Gastroesophageal sphincter (tissue), 4 donors: ENCODE measurements at regions not wholly inside any gene's neighbourhood (a gene's known extent, or its start where the extent isn't known, plus 50 kb on each side); places are given as distances from the start of the nearest gene placed in this dataset.
"Not testable (repeated sequence)": the region's sequence is repeated elsewhere in the genome, so short reads cannot be mapped to it uniquely, and the experiment has no call there.

Source experiments
- ATAC-seq: fragments of 150-250 bp; one replicate; pipeline ENCODE4 v1.9.1; 2016; ENCODE audit warnings: mild to moderate bottlenecking, moderate library complexity
- H3K27ac ChIP-seq, 4 donors: fragments of 200-600 bp; sonication (generic) in 3 of 4; 1 replicate in 3 of 4; 2 replicates in 1 of 4; pipeline ENCODE4 v1.5.1; 2016 to 2019
- H3K27me3 ChIP-seq: fragments of 200-600 bp; sonication (generic); one replicate; pipeline ENCODE4 v1.5.1; 2019
- H3K36me3 ChIP-seq, 2 donors: fragments of 200-600 bp; sonication (generic); one replicate each; pipeline ENCODE4 v1.5.1; 2019; ENCODE audit warnings: control low read depth in 1 of 2
- H3K4me1 ChIP-seq, 3 donors: fragments of 200-600 bp; sonication (generic); 1 replicate in 2 of 3; 2 replicates in 1 of 3; pipeline ENCODE4 v1.5.1; 2016 to 2019; ENCODE audit warnings: control low read depth in 2 of 3
- H3K4me3 ChIP-seq, 2 donors: fragments of 200-600 bp; sonication (generic); one replicate each; pipeline ENCODE4 v1.5.1; 2019; ENCODE audit warnings: mild to moderate bottlenecking in 1 of 2, moderate library complexity in 1 of 2
- H3K9me3 ChIP-seq, 3 donors: fragments of 200-600 bp; sonication (generic); one replicate each; pipeline ENCODE4 v1.5.1; 2017 to 2019; ENCODE audit warnings: control low read depth in 2 of 3
- WGBS, 2 donors: methylation state at CpG; one replicate each; pipeline ENCODE4 v1.1.5; 2018; ENCODE audit warnings: low coverage in 1 of 2; 5-methylcytosine and 5-hydroxymethylcytosine counted together

DNA sequence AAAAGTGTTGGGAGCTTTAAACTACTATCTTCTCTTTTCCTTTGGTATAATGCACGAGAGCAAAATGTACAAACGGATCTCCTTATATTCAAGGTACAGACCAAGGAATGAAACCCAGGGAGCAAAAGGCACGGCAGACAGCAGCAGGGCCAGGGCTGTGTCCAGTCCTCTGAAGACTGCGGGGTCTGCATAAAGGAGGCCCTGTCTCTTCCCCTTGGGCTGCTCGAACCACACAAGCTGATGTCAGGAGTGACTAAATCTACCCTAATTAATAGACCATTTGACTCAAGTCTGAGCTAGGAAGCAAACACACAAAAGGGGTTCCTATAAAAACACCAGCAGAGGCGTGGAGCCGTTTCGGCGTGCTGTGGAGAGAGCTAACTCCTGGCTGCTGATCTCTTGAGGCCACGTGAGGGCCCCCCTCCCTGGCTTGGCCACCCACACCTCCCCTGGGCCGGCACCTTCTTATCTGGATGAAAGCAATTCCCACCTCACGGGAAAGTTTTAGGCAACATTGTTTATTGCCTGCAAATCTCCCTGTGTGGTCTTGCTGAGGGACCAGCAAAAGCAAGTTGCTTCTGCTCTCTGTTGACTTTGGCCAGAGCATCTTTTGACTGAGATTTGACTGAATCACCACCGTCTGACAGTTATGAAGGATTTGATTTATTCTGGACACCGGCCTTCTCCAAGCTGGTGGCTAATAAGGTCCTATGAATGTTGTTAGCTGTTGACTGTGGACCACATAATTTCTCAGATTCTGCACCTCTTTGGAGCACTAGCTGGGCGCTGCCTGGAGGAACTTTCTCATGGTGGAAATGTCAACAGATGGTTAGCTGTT is 183.5 kb downstream of the LMLN start:
- not testable (repeated sequence) for H3K4me3 ChIP-seq, H3K27me3 ChIP-seq, H3K9me3 ChIP-seq, H3K36me3 ChIP-seq, H3K4me1 ChIP-seq, ATAC-seq, H3K27ac ChIP-seq
- WGBS, 2 donors = 83 to 85% methylated on average over 8 to 9 of the region's 15 CpGs

DNA sequence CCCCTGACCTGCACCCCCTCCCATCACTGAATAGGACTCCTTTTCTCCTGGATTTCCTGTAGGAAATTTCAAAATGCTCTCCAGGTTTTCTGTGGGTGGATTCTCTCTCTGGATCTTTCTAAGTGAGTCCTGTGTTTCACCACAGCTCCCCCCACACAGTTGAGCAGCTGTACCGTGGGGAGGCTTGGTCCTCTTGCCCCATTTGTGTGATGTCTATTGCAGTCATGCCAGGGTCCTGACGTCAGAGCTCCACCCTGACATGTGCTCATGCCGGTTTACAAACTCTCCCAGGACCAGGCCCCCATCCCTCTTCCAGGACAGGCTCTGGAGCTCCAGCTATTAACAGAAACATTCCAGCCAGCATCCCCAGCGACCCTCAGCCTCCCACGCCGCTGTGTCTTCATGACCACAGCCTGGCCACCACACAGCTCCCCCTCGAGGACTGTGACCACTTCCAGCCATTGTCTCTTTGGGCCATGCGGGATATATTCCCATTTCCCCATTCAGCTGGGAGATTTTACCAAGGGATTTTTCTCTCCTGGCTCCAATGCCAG is 185.3 kb downstream of the LMLN start:
- ATAC-seq = peak; percentile 92
- not testable (repeated sequence) for H3K36me3 ChIP-seq, H3K27me3 ChIP-seq, H3K4me3 ChIP-seq, H3K9me3 ChIP-seq, H3K4me1 ChIP-seq
- WGBS, 2 donors = 3% methylated on average over 3 of the region's 8 CpGs; no CpG with 5 or more reads in 1 of the 2 donors
- H3K27ac ChIP-seq = peak overlapping the region in 1 of 4 donors; percentile 17

DNA sequence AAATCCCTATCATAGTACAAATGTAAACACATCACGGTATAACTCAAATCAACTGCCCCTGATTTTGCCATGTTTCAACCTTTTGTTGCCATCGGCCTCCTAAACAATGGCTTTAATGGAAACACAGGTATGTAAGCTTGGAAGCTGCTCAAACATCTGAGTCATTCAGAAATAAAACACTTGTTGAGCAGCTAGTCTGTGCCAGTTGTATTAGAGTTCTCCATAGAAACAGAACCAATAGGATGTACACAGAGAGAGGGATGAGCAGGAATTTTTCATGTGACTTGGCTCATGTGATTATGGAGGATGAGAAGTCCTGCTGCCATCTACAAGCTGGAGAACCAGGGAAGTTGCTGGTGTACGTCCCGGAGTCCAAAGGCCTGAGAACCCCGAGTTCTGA is 186.1 kb downstream of the LMLN start:
- H3K27me3 ChIP-seq, ATAC-seq, H3K4me1 ChIP-seq, H3K36me3 ChIP-seq, H3K9me3 ChIP-seq, H3K4me3 ChIP-seq: not testable (repeated sequence)
- peak overlapping the region in 1 of 4 donors; percentile 17 for H3K27ac ChIP-seq
- WGBS, 2 donors = 41 to 68% methylated on average over 3 of the region's 5 CpGs

DNA sequence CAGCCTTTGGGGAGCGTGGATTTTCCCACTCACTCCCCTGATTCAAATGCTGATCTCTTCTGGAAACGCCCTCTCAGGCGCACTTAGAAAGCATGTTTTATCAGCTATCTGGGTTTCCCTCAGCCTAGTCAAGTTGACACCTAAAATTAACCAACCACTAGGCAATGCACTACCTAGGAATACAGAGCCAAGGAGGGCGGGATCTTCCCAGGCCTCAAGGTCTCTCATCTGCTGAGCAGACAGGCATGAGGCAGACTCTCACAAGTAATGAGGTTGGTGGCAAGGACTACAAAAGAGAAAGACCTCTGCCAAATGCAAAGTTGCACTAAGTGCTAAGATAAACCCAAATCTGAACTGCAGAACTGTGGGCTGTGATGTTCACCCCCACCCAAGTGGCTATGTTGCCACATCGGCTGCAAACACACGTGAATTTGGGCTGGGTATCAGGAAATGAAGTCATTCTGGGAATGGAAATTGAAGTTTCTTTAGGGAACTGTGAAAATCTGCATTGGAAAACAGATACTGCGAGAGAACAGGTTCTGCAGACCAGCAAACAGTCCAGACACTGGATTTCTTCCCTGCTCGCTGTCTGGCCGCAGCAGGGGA is 186.6 kb downstream of the LMLN start:
- H3K27me3 ChIP-seq, H3K4me3 ChIP-seq, H3K4me1 ChIP-seq, H3K36me3 ChIP-seq, H3K9me3 ChIP-seq: not testable (repeated sequence)
- ATAC-seq = peak; percentile 22
- H3K27ac ChIP-seq = peak overlapping the region in 1 of 4 donors; percentile 17
- WGBS, 2 donors = 90% methylated on average over 6 of the region's 9 CpGs; no CpG with 5 or more reads in 1 of the 2 donors

DNA sequence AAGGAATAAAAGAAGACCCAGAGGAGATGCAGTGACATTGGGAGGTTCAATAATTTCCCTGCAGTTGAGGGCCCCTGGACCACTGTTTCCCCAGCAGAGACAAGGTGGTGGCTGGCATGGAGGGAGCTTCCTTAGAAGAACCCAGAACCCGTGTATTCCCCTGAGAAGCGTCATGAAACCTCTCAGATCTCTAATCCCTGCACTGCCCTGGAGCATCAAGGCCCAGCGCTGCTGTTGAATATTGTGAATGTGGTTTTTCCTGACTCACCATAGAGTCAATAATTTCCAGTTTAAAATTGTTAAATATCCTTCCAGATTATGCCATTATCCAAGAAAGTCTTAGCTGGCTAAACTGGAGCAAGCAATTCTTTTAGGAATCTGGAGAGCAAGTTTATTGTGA is 187.2 kb downstream of the LMLN start:
- ATAC-seq, H3K4me1 ChIP-seq: not testable (repeated sequence)
- WGBS, 2 donors = 100% methylated on average over 1 of the region's 3 CpGs; no CpG with 5 or more reads in 1 of the 2 donors

DNA sequence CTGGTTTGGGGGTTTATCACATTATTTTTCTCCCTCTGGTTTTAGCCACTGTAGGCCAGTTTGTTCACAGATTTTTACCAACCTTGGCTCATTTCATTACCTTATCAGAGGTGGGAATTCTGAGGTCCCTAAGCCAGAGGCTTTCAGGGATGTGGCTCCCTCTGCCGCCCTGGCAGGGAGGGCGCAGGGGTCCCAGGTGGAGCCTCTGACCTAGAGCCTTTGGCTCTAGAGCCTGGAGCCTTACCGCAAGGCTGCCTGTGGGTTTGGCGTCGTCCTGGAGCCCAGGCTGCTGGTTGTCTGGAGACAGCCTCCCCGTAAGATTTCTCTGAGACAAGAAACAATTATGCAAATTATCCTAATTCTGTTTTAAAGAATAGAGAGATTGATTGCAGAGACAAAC is 188.0 kb downstream of the LMLN start:
- not testable (repeated sequence) for ATAC-seq, H3K36me3 ChIP-seq, H3K4me1 ChIP-seq, H3K4me3 ChIP-seq, H3K27me3 ChIP-seq, H3K9me3 ChIP-seq, H3K27ac ChIP-seq
- 60% methylated on average over 1 of the region's 6 CpGs; no CpG with 5 or more reads in 1 of the 2 donors for WGBS, 2 donors

More for the DNA sequence above, 187.2 kb downstream of the LMLN start:
- not testable (repeated sequence) for H3K36me3 ChIP-seq, H3K27me3 ChIP-seq, H3K27ac ChIP-seq, H3K4me3 ChIP-seq, H3K9me3 ChIP-seq

DNA sequence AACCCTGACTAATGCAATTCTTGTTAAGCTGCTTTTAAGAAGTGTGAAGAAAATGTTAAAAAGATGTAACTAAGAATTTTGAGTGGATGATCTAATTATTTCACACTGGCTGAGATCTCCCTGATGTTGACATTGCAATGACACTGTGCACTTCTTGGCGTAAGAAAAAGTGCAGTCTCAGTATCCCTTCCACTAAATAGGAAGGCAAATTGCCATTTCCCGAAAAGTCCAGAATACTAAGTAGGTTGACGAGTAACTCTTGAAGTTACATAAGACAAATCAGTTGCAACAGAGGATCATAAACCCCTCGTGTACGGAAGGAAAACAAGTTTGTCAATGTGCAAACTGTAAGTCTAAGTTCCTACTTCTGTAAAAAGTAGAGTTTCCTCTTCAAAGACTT is 189.9 kb downstream of the LMLN start:
- H3K27ac ChIP-seq, H3K4me1 ChIP-seq: not testable (repeated sequence)

DNA sequence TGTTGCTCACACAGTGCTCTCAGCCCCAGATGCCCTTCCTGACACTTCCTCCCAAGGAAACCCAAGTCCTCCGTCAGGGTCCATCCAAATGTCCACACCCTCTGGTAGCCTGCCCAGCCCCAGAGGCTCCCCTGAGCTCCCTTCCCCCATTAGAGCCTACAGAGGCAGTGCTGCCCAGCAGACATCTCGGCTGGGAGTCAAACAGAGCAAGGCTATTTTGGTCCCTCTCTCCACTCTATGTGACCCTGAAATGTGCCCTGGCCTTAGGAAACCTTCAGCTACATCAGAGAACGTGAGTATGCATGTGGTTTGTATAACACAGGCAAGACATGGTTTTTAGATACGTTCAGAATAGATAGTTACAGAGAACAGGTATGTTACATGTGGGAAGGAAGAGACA is 191.8 kb downstream of the LMLN start:
- not testable (repeated sequence) for H3K36me3 ChIP-seq, H3K4me1 ChIP-seq, ATAC-seq, H3K27me3 ChIP-seq, H3K9me3 ChIP-seq, H3K27ac ChIP-seq, H3K4me3 ChIP-seq
- no CpG with 5 or more reads among the region's 4 CpGs for WGBS, 2 donors

More for the DNA sequence above, 189.9 kb downstream of the LMLN start:
- 54% methylated on average over 5 of the region's 5 CpGs; no CpG with 5 or more reads in 1 of the 2 donors for WGBS, 2 donors
- H3K9me3 ChIP-seq, H3K36me3 ChIP-seq, H3K4me3 ChIP-seq, H3K27me3 ChIP-seq: not testable (repeated sequence)
- ATAC-seq = peak; percentile 54

DNA sequence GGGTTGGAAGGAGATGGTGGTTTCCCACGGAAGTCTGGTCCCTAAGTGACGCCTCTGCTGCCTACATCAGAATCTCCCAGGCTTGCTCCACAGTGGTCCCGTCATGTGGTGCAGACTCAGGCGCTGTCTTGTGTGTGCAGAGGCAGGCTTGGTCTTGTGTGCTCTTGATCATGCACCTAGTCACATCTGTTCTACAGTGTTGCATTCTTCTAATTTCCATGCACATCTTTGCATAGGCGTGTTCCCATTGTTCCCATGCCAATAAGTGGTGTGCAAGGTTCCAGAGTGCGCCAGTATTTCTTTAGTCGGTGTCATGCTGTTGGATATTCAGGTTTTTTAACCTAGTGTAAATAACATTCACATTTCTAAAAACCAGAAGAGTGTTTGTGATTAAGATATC is 195.8 kb downstream of the LMLN start:
- not testable (repeated sequence) for H3K4me3 ChIP-seq, ATAC-seq, H3K4me1 ChIP-seq, H3K27me3 ChIP-seq, H3K27ac ChIP-seq, H3K9me3 ChIP-seq, H3K36me3 ChIP-seq
- WGBS, 2 donors = no CpG with 5 or more reads among the region's 7 CpGs

DNA sequence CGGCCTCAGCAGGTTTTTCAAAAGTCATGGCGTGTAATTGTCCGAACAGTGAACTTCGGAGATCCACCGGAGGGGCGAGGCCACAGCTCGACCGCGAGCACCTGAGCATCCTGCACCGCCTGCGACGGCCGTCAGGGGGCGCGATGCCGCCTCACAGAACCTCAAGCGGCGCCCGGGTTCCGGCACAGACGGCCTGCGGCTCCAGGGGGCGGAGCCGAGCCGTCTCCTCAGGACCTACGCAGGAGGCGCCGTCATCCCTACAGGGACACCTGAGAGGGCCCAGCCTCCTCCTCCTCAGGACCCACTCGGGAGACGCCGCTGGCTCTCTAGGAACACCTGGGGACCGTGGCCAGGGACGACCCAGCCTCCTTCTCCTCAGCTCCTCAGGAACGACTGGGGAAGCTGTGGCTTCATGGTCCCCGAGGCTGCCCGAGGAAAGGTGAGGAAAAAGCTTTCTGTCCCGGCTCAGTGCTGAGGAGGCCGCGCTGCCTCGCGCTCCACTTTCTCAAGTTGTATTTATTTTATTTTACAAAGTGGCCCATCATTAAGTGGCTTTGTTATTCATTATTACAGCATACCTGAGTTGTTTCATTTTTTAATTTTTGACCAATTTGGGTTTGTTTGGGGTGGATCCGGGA is 197.3 kb downstream of the LMLN start:
- no CpG with 5 or more reads among the region's 42 CpGs for WGBS, 2 donors
- H3K36me3 ChIP-seq = not testable (repeated sequence)

DNA sequence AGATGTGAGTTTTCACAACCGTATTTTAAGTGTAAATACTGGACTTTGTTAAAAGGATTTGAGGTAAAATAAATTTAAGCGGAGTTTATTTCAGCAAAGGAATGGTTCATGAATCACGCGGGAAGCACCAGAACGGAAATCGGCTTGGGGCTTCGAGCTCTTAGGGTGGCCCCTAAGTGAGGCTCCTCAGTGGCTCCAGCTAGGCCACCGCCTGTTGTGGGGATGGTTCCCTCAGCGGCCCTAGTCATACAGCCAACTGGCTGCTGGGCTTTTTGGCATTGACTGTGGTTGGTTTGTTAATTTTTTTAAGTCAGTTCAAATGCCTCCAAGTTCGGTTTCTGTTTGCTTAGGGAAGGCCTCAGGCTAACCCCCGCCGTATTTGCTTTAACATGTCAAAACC is 198.0 kb downstream of the LMLN start:
- H3K4me1 ChIP-seq, ATAC-seq, H3K9me3 ChIP-seq, H3K36me3 ChIP-seq, H3K27ac ChIP-seq, H3K4me3 ChIP-seq, H3K27me3 ChIP-seq: not testable (repeated sequence)
- 83 to 88% methylated on average over 4 to 5 of the region's 12 CpGs for WGBS, 2 donors

More for the DNA sequence above, 197.3 kb downstream of the LMLN start:
- H3K4me3 ChIP-seq, H3K27ac ChIP-seq, H3K9me3 ChIP-seq, H3K4me1 ChIP-seq, H3K27me3 ChIP-seq: not testable (repeated sequence)
- ATAC-seq = peak; percentile 80
